GM18507 (cell line): ENCODE measurements at regions not wholly inside any gene's neighbourhood (a gene's known extent, or its start where the extent isn't known, plus 50 kb on each side); places are given as distances from the start of the nearest gene placed in this dataset.

ENCODE experiments used
- DNase-seq: peaks from one replicate; pipeline ENCODE4 v3.0.0; 2011; ENCODE audit warnings: low read depth; ENCODE audit not compliant: insufficient read length; ENCODE audit errors: extremely low spot score
- FAIRE-seq: peaks from 2 replicates; lab custom pipeline; 2011; peaks lifted over from hg19 to GRCh38; lab: Jason Lieb, UNC

GRCh38 chr12:20274008-20274407 is 94.3 kb upstream of the PDE3A start:
- no peak for DNase-seq
- no peak for FAIRE-seq

- DNase-seq (no peak), FAIRE-seq (no peak)
Measured at GRCh38 chr12:20278276-20278675, 90.1 kb upstream of the PDE3A start.

- FAIRE-seq (no peak), DNase-seq (no peak)
Measured at GRCh38 chr12:20280515-20280914, 87.8 kb upstream of the PDE3A start.

DNA sequence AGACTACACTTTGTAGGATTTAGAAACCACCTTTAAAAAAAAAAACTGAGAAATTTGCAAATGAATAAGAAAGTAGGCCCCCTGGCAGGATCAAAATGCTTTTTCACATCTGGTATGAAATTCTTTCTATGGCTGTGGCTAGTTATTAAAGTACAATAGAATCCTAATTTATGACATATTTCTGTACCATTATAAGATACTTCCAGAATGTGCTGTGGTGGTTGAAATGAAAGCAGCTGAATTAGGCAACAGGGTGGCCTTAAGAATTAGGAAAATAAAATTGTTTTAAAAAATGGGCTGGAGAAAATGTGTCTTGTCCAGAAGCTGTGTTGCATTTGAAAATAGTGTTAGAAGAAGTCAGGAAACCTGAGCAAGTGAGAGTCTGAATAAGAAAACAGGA is 85.9 kb upstream of the PDE3A start:
- FAIRE-seq (no peak), DNase-seq (no peak)

GRCh38 chr12:20283482-20283881 is 84.9 kb upstream of the PDE3A start:
- FAIRE-seq, result no peak
- DNase-seq, result no peak

GRCh38 chr12:20289520-20289919 is 78.8 kb upstream of the PDE3A start:
- no peak for DNase-seq
- no peak for FAIRE-seq

DNA sequence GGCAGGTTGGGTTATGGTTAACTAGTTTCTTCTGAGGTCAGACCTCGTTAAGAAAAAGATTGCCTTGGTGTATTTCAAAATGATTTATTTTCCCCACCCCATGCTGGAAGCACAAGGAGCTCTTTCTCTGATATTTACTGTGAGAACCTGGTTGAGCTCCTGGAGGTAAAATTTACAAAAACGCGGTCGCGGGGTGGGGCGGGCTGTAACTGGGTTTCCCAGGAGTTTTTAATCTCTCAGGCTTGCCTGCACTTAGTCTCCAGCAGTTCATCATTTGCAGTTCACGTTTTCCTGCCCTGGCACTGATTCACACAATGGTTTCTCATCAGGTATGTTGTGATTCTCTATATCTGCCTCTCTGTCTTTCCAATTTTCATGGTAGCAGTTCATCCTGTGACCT is 67.9 kb upstream of the PDE3A start:
- DNase-seq (no peak), FAIRE-seq (no peak)

DNA sequence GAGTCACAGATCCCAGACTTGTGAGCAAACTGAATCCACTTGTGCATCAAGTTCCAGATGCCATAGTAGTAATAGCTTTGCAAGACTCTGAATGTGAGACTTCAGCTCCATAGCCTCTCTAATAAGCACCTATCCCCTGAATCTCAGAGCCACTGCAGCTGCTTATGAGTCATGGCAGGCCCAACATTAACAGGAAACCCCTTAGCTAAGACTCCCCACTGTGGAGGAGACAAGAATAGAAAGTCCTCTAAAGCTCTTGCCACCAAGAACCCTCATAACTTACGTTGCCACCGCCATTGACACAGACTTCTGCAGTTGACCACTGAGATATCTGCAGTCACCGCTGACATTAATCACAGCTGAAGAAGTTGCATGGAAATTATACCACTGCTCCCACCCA is 62.9 kb upstream of the PDE3A start:
- no peak for FAIRE-seq
- DNase-seq, result no peak

GRCh38 chr12:20309504-20310148 is 58.7 kb upstream of the PDE3A start:
- no peak for FAIRE-seq
- DNase-seq, result no peak

GRCh38 chr12:20314328-20314727 is 54.0 kb upstream of the PDE3A start:
- FAIRE-seq (no peak), DNase-seq (no peak)

DNA sequence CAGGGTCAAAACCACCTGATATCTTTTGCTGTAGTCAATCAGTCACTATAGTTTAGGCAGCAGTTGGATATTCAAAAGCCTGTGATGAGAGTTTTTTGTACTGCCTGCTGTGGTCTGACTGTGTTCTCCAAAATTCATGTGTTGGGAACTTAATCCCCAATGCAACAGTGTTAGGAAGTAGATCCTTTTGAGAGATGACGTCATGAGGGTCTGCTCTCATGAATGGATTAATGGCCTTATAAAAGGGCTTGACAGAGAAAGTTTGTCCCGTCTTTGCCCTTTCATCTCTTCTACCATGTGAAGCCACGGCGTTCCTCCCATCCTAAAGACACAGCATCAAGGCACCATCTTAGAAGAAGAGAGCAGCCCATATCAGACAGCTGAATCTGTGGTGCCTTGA is 50.8 kb upstream of the PDE3A start:
- FAIRE-seq, result no peak
- DNase-seq, result no peak
